Neural progenitor cell (in vitro differentiated cells): ENCODE measurements at regions not wholly inside any gene's neighbourhood (a gene's known extent, or its start where the extent isn't known, plus 50 kb on each side); places are given as distances from the start of the nearest gene placed in this dataset.

ENCODE experiments used
- CTCF ChIP-seq: fragments of 200-600 bp; sonication (generic); IDR thresholded peaks from 2 replicates; pipeline ENCODE4 v1.5.1; 2017; ENCODE audit warnings: antibody characterized with exemption, mild to moderate bottlenecking
- EZH2 ChIP-seq: fragments of 200-600 bp; sonication (generic); IDR thresholded peaks from 2 replicates; pipeline ENCODE4 v1.6.1; 2017; ENCODE audit warnings: antibody characterized with exemption, mild to moderate bottlenecking, moderate library complexity
- EZH2phosphoT487 ChIP-seq: fragments of 200-600 bp; sonication (generic); IDR thresholded peaks from 2 replicates; pipeline ENCODE4 v1.6.1; 2017; ENCODE audit warnings: antibody characterized with exemption

GRCh38 chr4:180798036-180798577 is 1445.1 kb upstream of the TENM3 start:
- no peak for TF ChIP-seq CTCF
- TF ChIP-seq EZH2 = no peak
- TF ChIP-seq EZH2phosphoT487 = no peak
